ENCODE measurements at regions not wholly inside any gene's neighbourhood (a gene's known extent, or its start where the extent isn't known, plus 50 kb on each side); places are given as distances from the start of the nearest gene placed in this dataset.
A peak's percentile ranks its signal among the peaks of the same experiment; 100 is the strongest.

DNA sequence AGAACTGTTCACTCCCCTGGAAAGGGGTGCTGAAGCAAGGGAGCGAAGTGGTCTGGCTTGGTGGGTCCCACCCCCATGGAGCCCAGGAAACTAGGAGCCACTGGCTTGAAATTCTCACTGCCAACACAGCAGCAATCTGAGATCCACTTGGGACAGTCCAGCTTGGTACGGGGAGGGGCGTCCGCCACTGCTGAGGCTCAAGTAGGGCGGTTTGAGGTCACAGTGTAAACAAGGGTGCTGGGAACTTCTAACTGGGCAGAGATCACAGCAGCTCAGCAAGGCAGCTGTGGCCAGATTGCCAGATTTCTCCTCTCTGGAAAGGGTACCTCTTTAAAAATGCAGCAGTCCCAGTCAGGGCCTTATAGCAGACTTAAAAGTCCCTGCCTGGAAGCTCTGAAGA, 53.9 kb upstream of the GALNTL6 start:
- no peak for DNase-seq

DNA sequence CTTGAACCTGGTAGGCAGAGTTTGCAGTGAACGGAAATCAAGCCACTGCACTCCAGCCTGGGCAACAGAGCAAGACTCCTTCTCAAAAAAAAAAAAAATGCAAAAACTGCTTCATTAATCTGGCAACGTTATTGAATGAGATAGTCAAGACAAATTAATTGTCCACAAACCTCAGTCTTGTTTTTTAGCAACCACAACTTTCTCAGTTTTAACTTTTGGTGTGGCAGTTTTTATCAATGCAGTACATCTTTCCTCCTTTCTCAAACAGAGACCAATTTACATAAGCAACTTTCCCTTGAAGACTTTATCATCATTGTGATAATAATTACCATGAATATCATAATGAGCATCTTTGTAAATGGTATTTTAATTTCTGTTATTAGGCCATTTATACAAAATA, 61.7 kb upstream of the GALNTL6 start:
- no peak for DNase-seq

DNA sequence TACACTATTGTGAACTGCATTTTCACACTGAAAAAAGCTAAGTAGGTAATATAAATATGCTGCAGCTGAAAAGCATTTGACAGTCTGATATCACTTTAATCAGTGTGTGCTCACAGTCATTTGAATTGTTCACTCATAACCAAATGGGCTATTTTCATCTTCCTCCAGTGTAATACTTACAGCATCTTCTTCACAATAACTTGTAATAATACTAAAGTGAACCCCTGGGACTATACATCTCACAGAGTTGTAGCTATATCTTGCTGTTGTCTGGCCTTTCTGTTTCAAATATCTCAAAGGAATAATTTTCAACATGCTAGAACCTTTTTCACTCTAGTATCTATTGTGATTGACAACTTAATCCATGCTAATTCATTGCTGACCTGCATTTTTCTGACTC, 66.8 kb upstream of the GALNTL6 start:
- no peak for DNase-seq

DNA sequence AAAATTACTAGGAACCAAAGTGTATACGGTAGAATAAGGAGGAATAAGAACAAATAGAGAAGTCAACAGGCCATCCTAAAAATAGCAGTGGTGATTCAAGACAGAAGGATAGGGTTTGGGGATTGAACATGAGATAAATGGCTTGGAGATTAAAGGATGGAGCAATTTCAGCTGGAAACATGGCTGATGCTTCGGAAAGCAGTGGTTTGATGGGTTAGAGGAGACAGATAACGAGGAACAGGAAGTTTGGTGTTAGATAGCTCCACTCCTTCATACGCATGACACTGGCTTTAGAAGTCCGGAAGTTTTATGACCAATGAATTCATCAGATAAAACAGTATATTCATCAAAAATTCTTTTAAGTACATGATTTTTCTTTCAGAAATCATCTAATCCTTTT, 70.8 kb upstream of the GALNTL6 start:
- DNase-seq: no peak

DNA sequence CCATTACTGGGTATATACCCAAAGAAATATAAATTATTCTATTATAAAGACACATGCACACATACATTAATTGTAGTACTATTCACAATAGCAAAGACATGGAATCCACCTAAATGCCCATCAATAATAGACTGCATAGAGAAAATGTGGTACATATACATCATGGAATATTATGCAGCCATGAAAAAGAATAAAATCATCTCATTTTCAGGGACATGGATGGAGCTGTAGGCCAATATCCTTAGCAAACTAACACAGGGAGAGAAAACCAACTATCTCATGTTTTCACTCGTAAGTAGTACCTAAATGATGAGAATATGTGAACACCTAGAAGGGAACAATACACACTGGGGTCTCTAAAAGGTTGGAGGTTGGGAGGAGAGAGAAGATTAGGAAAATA, 86.0 kb upstream of the GALNTL6 start:
- no peak for DNase-seq

DNA sequence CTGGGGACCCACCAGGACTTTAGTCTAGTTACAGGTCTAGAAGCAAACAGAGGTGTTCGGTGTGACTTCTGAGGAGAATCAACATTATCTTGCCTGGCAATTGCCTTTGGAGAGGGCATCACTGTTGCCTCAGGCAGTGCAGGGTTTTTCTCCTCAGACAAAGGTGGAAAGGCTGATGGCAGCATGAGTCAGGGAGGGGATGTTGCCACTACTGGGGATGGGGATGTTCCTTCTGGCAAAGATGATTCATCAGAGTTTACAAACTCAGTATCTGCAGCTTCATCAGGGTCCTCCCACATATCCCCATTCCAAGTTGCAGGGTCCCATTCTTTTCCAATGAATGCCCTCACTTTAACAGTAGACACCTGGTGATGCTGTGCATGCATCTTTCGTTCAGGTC, 91.3 kb upstream of the GALNTL6 start:
- no peak for DNase-seq

DNA sequence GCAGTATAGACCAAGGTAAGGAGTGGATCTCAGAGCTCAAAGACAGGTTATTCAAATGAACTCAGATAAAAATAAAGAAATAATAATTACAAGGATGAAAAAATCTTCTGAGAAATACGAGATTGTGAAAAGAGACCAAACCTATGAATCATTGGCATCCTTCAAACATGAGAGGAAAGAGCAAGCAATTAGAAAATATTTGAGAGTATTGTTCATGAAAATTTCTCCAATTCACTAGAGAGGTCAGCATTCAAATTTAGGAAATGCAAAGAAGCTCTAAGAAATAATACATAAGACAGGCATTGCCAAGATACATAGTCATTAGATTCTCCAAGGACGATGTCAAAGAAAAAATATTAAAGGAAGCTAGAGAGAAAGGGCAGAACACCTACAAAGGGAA, 93.5 kb upstream of the GALNTL6 start:
- no peak for DNase-seq

DNA sequence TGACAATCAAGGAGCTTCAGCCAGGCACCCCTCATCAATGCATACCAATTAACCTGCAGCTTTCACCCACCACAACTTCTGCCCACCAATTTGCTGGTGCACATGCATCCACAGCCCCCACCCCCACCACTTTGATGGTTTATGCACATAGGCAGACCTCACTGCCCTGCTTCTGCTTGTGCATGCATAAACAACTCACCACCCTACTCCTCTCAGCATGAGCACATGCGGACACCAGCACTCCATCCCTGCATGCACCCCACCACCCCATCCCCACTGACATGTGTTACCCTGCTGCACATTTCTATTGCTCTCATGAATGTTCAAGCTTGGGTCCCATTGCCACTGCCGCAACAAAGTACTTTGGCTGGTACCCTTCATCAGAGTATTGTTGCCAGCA, 94.5 kb upstream of the GALNTL6 start:
- no peak for DNase-seq

DNA sequence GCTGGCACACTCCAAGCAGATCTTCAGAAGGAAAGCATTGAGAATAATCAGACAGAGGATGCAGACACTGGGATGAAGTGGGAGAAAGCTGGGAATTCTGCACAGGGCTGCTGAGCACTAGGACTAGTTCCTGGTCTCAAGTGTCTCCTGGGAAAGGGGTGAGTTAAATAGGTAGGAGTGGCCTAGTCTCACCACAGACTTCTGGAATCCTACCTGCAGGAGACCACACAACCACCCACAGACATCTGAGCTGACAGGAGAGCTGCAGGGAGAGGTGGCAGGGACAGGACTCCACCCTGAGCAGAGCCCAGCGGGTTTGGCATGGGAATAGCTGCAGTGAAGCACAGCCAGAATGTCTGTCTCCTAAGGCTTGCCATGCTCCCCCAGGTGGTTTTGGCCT, 95.1 kb upstream of the GALNTL6 start:
- no peak for DNase-seq

DNA sequence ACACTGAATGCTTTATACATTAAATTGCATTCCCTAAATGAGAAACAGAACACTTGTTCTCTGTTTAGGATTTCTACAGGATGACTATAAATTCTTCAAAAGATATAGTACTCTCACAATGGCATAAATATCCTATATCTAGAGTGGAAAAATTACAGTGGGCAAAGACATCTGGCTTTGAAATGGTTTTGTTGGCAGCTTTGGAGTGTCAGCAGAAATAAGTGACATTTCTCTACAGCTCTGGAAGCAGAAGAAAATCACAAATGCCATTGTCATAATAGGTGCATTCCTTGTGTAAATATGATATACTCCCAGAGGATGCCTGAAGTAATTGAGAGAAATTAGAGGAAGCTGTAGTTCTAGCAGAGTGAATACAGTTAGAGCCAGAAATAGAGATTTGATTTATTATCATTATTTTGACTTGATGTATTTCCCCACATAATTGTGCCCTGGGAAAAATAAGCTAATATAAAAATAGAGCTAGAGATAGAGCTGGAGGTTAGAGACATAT, 95.9 kb upstream of the GALNTL6 start:
- DNase-seq: no peak

DNA sequence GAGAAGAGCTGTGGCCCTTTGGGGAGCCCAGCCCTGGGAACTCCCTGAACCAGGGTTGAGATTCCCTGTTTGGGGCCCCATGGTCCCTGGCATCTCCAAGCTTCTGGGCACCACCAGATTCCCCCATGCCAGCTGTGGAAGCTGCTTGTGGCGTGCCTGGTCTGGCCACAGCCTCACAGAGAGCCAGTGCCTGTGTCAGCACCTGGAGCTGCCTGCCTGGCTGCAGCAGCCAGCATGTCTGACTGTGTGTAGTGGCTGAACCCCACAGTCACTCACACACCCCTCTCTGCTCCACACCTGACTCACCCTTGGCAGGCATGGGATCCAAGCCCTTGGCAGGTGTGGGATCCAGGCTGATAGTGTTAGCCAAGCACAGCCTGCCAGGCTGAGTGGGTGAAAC, 97.2 kb upstream of the GALNTL6 start:
- DNase-seq: no peak

DNA sequence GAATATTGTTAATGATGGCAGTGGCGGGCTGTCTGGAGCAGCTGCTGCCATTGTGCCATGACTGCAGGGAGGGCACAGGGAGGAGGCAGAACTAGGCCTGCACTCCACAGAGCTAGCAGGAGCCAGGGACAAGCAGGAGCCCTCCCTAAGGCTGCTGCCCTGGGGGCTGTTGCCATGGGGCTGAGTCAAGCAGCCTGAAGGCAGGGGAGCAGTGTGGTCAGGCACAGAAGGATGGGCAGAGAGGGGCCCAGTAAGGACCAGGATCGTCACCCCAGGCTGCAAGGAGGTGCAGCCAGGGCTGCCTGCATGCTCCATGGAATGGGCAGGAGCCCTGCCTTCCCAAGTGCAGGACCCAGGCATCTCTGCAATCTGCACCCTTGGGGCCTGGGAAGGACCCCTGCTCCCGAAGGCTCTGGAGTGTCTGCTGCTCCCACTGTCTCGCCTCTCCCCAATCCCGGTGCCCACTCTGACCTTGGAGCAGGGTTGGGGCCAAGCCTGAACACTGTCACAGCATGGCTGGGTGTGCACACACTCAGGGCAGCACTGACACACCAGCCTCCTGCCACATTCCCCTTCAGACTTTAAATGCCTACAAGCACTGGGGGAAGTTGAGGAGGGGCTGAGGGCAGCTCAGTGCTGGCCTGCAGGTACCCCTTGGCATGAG, 98.3 kb upstream of the GALNTL6 start:
- no peak for DNase-seq

DNA sequence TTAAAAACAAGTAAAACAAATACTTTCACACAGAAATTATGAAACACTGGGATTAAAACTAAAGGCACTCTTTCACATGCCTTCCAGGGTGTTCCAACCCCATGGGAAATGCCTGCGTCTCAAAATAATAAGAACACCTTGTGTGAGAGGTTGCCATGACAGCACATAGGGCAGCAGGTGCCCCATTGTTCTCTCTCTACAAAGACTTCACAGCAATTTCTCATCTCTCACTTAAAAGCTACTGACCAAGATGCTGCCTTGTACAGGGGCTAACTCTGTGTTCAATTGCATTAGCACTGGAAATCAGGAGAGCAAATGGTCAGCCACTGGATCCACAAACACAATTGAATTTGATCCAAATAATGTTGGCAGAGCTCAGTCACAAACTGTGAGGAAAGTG, 102.5 kb upstream of the GALNTL6 start:
- peak in 1 of 56 donors; percentile 1 for DNase-seq

DNA sequence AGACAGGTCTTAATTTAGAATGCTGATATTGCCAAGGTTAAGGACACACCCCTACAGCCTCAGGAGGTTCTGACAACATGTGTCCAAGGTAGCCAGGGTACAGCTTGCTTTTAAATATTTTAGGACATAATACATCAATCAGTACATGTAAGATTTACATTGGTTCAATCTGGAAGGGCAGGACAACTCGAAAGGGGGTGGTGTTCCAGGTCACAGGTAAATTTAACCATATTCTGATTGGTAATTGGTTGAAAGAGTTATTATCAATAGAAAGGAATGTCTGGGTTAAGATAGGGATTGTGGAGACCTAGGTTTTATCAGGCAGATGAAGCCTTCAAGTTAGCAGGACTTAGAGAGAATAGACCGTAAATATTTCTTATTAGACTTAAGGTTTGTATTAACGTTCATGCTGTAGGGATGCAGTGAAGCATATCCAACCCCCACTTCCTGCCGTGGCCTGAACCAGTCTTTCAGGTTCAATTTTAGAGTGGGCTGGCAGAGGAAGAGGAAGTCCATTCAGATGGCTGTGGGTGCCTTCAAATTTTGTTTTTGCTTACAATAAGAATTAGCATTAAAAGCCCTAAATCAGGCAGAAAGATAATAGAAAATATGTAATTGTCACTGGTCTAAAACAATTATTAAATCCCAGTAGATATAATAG, 136.5 kb upstream of the GALNTL6 start:
- DNase-seq: no peak

DNA sequence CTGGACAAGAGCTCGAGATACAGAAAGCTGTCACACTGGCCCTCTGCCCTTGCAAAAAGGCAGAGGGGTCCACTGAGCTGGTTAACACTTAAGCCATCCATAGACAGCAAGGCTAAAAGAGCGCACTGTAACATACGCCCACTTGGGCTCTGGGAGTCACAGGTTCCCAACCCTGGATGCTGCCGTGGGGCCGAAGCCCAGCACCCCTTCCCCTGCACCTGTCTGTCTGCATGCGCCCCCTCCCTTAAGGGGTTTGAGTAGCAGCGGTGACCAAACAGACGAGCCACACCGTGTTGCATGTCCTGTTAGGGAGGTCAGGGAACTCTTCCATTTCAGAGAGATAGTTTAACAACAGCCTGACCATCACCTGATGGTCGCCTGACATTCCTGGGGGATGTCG, 138.4 kb upstream of the GALNTL6 start:
- no peak for DNase-seq

DNA sequence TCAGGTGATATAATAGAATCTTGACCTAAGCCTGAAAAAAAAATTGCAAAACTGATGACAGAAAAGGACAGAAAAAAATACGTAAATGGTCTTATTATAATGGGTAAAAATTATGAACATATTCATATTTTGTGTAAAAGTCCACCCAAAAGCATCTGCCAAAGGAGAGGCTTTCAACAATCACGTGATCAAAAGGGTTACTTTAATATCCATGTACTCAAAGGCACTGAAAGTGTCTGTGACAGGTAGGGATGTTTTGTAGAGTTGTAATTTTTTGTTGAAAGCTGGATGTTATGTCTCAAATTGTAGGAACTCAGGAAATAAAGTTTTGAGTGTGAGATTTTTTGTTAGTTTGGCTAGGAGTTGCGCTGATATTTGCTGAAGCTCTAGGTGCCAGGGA, 144.8 kb upstream of the GALNTL6 start:
- DNase-seq: no peak

DNA sequence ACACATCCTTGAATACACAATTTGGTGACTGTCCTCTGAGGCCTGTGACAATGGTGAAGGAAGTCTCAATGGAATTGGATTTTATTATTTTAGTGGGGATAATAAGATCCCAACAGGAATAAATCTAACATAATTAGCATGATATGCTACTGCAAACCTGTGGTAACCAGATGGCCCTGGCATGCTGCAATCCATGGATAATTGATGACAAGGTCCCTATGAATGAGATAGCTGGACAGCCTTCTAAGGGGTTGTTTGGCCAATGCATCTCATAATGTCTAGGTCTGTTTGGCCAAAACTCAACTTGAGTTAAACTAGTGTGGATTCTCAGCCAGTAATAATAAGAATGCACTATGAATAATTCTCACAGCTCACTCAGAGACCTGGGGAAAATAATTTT, 145.3 kb upstream of the GALNTL6 start:
- no peak for DNase-seq

DNA sequence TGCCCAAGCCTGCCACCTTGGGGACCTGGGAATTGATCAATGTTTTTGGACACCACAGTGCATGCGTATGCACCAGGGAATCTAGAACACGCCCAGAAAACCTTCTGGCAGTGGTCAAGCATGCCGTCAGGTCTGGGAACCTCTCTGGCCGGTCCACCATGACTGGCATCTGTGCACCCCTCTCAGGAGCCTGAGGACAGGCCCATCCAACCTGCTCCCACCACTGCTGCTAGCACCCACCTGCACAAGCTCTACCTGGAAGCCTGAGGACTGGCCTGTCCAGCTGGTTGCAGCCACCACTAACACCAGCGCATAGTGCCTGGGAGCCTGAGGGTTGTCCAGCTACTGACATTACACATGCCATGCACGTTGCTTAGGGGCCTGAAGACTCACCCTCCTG, 162.1 kb upstream of the GALNTL6 start:
- DNase-seq: no peak

DNA sequence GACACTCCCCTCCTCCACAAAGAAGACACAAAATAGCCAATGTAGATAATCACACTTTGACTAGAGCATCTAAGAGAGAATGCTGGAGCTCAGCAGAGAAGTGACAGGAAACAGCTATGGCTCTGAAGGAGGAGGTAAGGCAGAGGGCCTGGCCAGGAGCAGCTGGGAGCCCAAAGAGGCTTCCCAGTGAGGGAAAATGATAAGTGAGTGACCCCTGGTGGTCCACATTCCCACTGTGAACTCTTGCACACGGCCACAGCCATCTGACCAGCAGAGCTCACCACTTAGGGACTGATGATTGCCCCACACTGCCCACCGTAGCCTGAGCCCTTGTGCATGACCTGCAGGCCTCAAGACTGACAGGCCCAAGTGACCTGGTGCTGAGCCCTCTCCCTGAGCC, 162.7 kb upstream of the GALNTL6 start:
- DNase-seq: no peak

DNA sequence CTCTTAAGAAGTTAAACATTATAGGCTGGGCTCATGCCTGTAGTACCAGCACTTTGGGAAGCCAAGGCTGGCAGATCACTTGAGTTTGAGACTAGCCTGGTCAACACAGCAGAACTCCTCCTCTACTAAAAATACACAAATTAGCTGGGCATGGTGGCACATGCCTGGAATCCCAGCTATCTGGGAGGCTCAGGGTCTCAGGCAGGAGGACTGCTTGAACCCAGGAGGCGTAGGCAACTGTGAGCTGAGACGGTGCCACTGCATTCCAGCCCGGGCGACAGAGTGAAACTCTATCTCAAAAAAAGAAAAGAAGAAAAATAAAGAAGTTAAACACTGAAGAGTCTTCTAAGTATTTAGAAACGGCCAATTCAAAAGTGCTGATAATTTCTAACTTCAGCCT, 164.3 kb upstream of the GALNTL6 start:
- DNase-seq: no peak

DNA sequence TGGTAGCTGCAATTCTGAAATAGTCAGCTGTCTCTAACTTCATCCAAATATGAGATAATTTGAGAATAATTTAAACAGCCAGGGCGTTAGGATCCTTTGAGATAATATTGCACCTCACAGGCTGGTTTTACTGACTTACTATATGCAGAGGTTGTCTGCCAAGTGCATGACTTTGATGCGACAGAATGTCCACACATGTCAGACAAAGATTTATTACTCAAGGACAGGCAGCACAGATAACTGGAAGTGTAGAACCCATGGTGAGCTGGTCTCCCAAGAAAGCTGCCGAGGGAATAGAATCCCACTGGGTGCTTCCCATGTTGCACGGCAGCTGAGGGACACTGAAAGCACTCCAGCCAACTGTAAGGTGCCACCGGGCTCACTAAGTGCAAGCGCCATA, 166.2 kb upstream of the GALNTL6 start:
- no peak for DNase-seq

DNA sequence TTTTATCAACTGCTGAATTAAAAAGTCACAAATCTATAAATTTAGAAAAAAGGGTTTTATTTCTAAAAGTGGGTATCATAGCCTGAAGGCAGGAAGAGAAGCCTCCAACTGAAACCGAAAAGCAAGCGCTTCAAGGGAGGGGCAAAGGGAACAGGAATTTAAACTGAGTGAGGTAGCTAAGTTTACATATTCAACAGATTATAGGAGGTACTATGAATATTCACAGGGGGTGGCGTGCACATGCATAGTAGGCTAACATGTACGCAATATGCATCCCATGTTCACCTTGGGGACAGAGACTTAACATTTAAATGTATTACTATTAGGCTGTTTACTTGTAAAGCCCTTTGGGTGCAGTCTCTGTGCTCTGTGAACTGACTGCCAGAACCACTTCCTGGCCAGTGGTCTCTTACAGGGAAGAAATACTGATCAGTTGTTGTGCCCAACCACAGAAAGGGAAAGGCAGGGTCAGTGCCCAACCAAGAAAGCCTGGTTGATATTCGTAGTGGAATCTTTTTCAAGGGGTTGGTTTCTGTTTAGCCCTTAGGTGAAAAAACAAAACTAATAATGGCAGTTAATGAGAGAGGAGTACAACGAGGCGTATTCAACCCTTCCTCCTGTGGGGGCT, 168.7 kb upstream of the GALNTL6 start:
- DNase-seq: peak in 1 of 56 donors; percentile 6

DNA sequence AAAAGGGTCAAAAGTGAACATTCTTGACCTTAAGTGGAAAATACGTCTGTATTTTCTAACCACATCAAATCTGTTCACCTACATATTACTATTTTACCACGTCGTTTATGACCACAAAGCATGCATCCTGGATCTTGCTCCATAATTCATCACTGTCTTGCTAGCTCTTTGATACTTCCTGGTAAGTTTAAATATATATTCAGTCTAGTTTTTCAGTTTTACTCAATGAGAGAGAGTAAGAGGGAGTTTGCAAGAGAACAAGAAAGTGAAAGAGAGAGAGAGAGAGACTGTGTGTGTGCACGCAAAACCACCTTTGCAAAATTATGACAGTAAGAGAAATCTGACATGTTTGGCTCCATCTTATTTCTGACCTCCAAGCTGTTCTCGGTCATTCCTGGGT, 173.7 kb upstream of the GALNTL6 start:
- DNase-seq: no peak
